ENCODE measurements at regions not wholly inside any gene's neighbourhood (a gene's known extent, or its start where the extent isn't known, plus 50 kb on each side); places are given as distances from the start of the nearest gene placed in this dataset.
A peak's percentile ranks its signal among the peaks of the same experiment; 100 is the strongest.

GRCh38 chr2:123380370-123380935 is 644.6 kb upstream of the CNTNAP5 start:
- FAIRE-seq (no peak), ATAC-seq (no peak), DNase-seq (ENCODE audit: low read depth, low spot score) (no peak)
- no peak overlapping the region for H3K4me2 ChIP-seq (ENCODE audit: control insufficient read depth, insufficient read depth)
- no peaks in the 10 kb centered on the region for H3K9me3 ChIP-seq (replicated peaks; ENCODE audit: control insufficient read depth, insufficient read depth, low read length)
- H3K27ac ChIP-seq (ENCODE audit: control insufficient read depth, insufficient read depth), result no peak overlapping the region
- H3K9ac ChIP-seq (ENCODE audit: control insufficient read depth, insufficient read depth, low read length), result no peak overlapping the region
- TF ChIP-seq CBFB (IDR thresholded peaks at IDR 0.05; ENCODE audit: low read depth) (no peak), MEF2B (IDR thresholded peaks at IDR 0.05; ENCODE audit: partially characterized antibody, poor library complexity, severe bottlenecking) (peak; percentile 84), IKZF1 (conservative IDR thresholded peaks at IDR 0.05) (0 out of 2 replicates have a peak, but pooled peaks have one; percentile 13)
- H3K4me1 ChIP-seq (ENCODE audit: control insufficient read depth, insufficient read depth, low read length), result no peaks in the 10 kb centered on the region
- in situ Hi-C loops (cut with MboI) (no loop called here), intact Hi-C loops (cut with micrococcal nuclease; ENCODE audit: unreplicated experiment) (no loop called here)
- no peaks in the 10 kb centered on the region for H3K27me3 ChIP-seq (replicated peaks in 1 of 2; ENCODE audit: control insufficient read depth in 2 of 2, insufficient read depth in 2 of 2, low read length in 1 of 2)
- CTCF ChIA-PET, result no interaction called here
- H4K20me1 ChIP-seq (ENCODE audit: control insufficient read depth, insufficient read depth), result no peaks in the 10 kb centered on the region
- POLR2A ChIA-PET, result interaction anchor here (0.6 kb wide), 1 partner anchor 18 kb away, joined by 3 read pairs; no protein-coding TSS in a partner anchor
- no peak overlapping the region for H3K4me3 ChIP-seq
- 27% methylated on average over 8 of the region's 8 CpGs for WGBS (ENCODE audit: insufficient coverage, insufficient replicate concordance, low lambda C conversion rate, missing lambda C conversion rate)
- H3K36me3 ChIP-seq (ENCODE audit: control insufficient read depth in 2 of 2, insufficient read depth in 2 of 2, low read length in 1 of 2), result no peaks in the 10 kb centered on the region
- no peak overlapping the region for H2AFZ ChIP-seq (ENCODE audit: control insufficient read depth, low read depth, low read length)
- RAD21 ChIA-PET (ENCODE audit: unreplicated experiment), result no interaction called here
- SMC1A ChIA-PET (ENCODE audit: uncharacterized antibody, unreplicated experiment), result interaction anchor here (0.8 to 2.8 kb wide), 2 partner anchors 15 to 94 kb away, joined by 4 to 9 read pairs; no protein-coding TSS in a partner anchor
- no peaks in the 10 kb centered on the region for H3K79me2 ChIP-seq (ENCODE audit: control insufficient read depth, insufficient read depth, low read length)
- no TSS peak for BruUV-seq (replicated peaks)

- FAIRE-seq (no peak), ATAC-seq (no peak), DNase-seq (ENCODE audit: low read depth, low spot score) (no peak)
- CTCF ChIA-PET, result no interaction called here
- Histone ChIP-seq H4K20me1 (ENCODE audit: control insufficient read depth, insufficient read depth) (no peaks in the 10 kb centered on the region), H3K4me1 (ENCODE audit: control insufficient read depth, insufficient read depth, low read length) (no peaks in the 10 kb centered on the region), H3K9ac (ENCODE audit: control insufficient read depth, insufficient read depth, low read length) (no peak overlapping the region), H2AFZ (ENCODE audit: control insufficient read depth, low read depth, low read length) (no peak overlapping the region), H3K4me2 (ENCODE audit: control insufficient read depth, insufficient read depth) (no peak overlapping the region), H3K36me3 (ENCODE audit: control insufficient read depth in 2 of 2, insufficient read depth in 2 of 2, low read length in 1 of 2) (no peaks in the 10 kb centered on the region), H3K4me3 (no peak overlapping the region), H3K27ac (ENCODE audit: control insufficient read depth, insufficient read depth) (no peak overlapping the region), H3K9me3 (replicated peaks; ENCODE audit: control insufficient read depth, insufficient read depth, low read length) (no peaks in the 10 kb centered on the region; the same call in 2 of the 3 replicates), H3K27me3 (replicated peaks in 1 of 2; ENCODE audit: control insufficient read depth in 2 of 2, insufficient read depth in 2 of 2, low read length in 1 of 2) (no peaks in the 10 kb centered on the region), H3K79me2 (ENCODE audit: control insufficient read depth, insufficient read depth, low read length) (no peaks in the 10 kb centered on the region)
- RAD21 ChIA-PET (ENCODE audit: unreplicated experiment), result no interaction called here
- SMC1A ChIA-PET (ENCODE audit: uncharacterized antibody, unreplicated experiment), result no interaction called here
- intact Hi-C loops (cut with micrococcal nuclease; ENCODE audit: unreplicated experiment), result no loop called here
- POLR2A ChIA-PET, result no interaction called here
- 2% methylated on average over 2 of the region's 2 CpGs for WGBS (ENCODE audit: insufficient coverage, insufficient replicate concordance, low lambda C conversion rate, missing lambda C conversion rate)
- no TSS peak for BruUV-seq (replicated peaks)
- in situ Hi-C loops (cut with MboI), result no loop called here
- no peak for TF ChIP-seq PRDM15 (CRISPR knock-in tag; IDR thresholded peaks at IDR 0.05)
- no peak for TF ChIP-seq SMAD1 (IDR thresholded peaks at IDR 0.05; ENCODE audit: low read depth, partially characterized antibody)
- no peak for TF ChIP-seq ZNF207 (IDR thresholded peaks at IDR 0.05; ENCODE audit: borderline replicate concordance)
- TF ChIP-seq CBX3 (IDR thresholded peaks at IDR 0.05; ENCODE audit: borderline replicate concordance, low read depth), result no peak
- no peak for TF ChIP-seq FOS (IDR thresholded peaks at IDR 0.05; ENCODE audit: borderline replicate concordance, extremely low read depth, insufficient read length)
Observed at GRCh38 chr2:123415678-123416077, 609.4 kb upstream of the CNTNAP5 start.
